IPS-18c (cell line): ENCODE measurements at regions not wholly inside any gene's neighbourhood (a gene's known extent, or its start where the extent isn't known, plus 50 kb on each side); places are given as distances from the start of the nearest gene placed in this dataset.
"Not testable (repeated sequence)": the region's sequence is repeated elsewhere in the genome, so short reads cannot be mapped to it uniquely, and the experiment has no call there.

ENCODE experiments used
- H3K4me3 ChIP-seq: 2 replicates; pipeline ENCODE4 v1.7.0; 2013; ENCODE audit warnings: low read depth, mild to moderate bottlenecking, low read length, moderate library complexity; ENCODE audit not compliant: insufficient read depth
- H3K9me3 ChIP-seq: one replicate; pipeline ENCODE4 v1.6.1; 2013; ENCODE audit warnings: mild to moderate bottlenecking, low read length, moderate library complexity; ENCODE audit not compliant: control insufficient read depth, insufficient read depth

DNA sequence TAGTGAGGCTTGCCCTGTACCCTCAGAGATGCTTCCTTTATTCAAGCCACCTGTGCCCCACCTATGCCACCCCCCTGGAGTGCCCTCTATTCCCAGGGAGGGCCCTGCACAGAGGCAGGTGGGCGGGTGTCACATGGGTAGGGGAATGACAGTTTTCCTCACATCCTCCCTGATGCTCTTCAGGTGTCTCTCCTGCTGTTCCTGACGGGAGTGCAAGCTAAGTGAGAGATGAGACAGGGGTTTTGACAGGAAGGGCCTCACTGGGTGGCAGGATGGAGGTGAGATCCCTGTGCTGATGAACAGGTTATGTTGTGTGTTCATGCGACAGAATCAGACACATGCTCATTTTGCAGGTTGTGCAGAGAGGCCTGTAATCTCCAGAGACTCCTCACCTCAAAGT, 164.1 kb upstream of the CHD6 start:
- no peaks in the 10 kb centered on the region for H3K9me3 ChIP-seq
- no peak overlapping the region for H3K4me3 ChIP-seq

GRCh38 chr20:41776421-41776820, 158.2 kb upstream of the CHD6 start:
- H3K4me3 ChIP-seq = no peak overlapping the region
- H3K9me3 ChIP-seq = no peaks in the 10 kb centered on the region

- H3K9me3 ChIP-seq = no peaks in the 10 kb centered on the region
- H3K4me3 ChIP-seq = no peak overlapping the region
Observed at GRCh38 chr20:41774291-41774690, 156.1 kb upstream of the CHD6 start.

GRCh38 chr20:41770965-41771364, 152.8 kb upstream of the CHD6 start:
- no peaks in the 10 kb centered on the region for H3K9me3 ChIP-seq

GRCh38 chr20:41770427-41770826, 152.2 kb upstream of the CHD6 start:
- H3K4me3 ChIP-seq = no peak overlapping the region
- H3K9me3 ChIP-seq = no peaks in the 10 kb centered on the region

More at GRCh38 chr20:41770965-41771364, 152.8 kb upstream of the CHD6 start:
- no peak overlapping the region for H3K4me3 ChIP-seq

DNA sequence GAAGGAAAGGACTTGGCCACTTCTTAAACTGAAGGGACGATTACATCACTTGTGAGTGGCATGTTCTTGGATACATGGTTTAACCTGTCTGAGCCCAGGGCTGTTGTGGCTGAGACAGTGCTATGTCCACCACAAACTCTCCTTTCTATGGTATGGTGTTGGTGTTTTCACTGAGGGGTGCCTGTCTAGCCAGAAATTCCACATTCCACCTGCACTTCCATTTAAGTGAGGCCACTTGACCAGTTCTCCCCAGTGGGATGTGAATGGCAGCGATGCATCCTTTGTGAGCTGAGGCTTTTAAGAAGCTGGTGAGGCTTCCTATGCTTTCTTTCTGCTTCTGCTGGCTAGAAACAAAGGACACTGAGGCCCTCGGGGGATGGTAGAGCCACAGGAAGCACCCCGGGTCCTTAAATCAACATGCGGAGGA, 151.4 kb upstream of the CHD6 start:
- Histone ChIP-seq H3K4me3 (no peak overlapping the region), H3K9me3 (no peaks in the 10 kb centered on the region)

- Histone ChIP-seq H3K9me3 (no peaks in the 10 kb centered on the region), H3K4me3 (no peak overlapping the region)
Observed at GRCh38 chr20:41750137-41750536, 132.0 kb upstream of the CHD6 start.

GRCh38 chr20:41748756-41749582, 130.8 kb upstream of the CHD6 start:
- Histone ChIP-seq H3K9me3 (no peaks in the 10 kb centered on the region), H3K4me3 (no peak overlapping the region)

GRCh38 chr20:41748051-41748450, 129.9 kb upstream of the CHD6 start:
- no peak overlapping the region for H3K4me3 ChIP-seq
- no peaks in the 10 kb centered on the region for H3K9me3 ChIP-seq

- H3K4me3 ChIP-seq = no peak overlapping the region
- no peaks in the 10 kb centered on the region for H3K9me3 ChIP-seq
Observed at GRCh38 chr20:41747226-41747625, 129.0 kb upstream of the CHD6 start.

DNA sequence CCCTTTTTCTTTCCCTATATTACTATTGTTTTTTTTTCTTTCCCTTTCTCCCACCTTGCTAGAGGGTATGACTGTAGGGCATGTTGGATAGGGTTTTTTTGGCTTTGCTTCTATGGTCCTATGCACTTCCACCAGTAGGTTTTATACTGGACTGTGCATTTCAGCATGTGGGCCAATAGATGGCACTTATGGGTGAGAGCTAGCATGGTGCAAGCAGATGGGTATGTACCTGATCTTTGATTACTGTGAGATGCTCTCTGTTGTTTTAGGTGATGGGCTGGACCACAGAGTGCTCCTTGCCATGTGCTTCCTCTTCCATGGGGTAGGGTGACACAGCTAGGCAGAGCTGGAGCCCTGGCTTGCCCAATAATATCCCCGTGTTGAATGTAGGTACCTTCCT, 128.5 kb upstream of the CHD6 start:
- no peaks in the 10 kb centered on the region for H3K9me3 ChIP-seq
- H3K4me3 ChIP-seq = no peak overlapping the region

- Histone ChIP-seq H3K9me3 (no peaks in the 10 kb centered on the region), H3K4me3 (no peak overlapping the region)
Observed at GRCh38 chr20:41738604-41739206, 120.5 kb upstream of the CHD6 start.

GRCh38 chr20:41735949-41736348, 117.8 kb upstream of the CHD6 start:
- H3K4me3 ChIP-seq = no peak overlapping the region
- H3K9me3 ChIP-seq = no peaks in the 10 kb centered on the region

DNA sequence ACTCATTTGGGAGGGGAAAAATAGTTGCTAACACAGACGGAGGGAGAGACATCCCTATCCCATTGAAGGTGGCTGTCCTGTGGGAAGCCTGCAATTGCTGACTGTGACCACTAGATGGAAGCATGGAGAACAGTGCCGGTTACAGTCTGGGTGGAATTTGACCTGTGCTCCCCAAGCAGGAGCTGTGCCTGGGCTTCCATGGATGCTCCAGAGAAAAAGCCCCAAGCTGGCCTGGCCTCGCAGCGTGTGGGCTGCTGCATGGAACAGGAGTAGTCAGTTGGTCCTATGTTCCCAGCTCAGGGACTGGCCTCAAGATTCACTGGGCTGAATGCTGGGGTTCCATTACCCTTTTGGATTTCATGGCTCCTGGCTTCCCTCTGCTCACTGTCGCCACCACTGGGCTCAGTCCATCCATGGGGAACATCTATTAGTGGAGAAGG, 116.3 kb upstream of the CHD6 start:
- Histone ChIP-seq H3K9me3 (no peaks in the 10 kb centered on the region), H3K4me3 (no peak overlapping the region)

- H3K9me3 ChIP-seq = no peaks in the 10 kb centered on the region
- H3K4me3 ChIP-seq = no peak overlapping the region
Observed at GRCh38 chr20:41733151-41733550, 115.0 kb upstream of the CHD6 start.

DNA sequence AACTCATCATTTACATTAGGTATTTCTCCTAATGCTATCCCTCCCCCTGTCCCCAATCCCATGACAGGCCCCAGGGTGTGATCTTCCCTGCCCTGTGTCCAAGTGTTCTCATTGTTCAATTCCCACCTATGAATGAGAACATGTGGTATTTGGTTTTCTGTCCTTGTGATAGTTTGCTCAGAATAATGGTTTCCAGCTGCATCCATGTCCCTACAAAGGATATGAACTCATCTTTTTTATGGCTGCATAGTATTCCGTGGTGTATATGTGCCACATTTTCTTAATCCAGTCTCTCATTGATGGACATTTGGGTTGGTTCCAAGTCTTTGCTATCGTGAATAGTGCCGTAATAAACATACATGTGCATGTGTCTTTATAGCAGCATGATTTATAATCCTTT, 113.0 kb upstream of the CHD6 start:
- not testable (repeated sequence) for H3K4me3 ChIP-seq, H3K9me3 ChIP-seq

- not testable (repeated sequence) for H3K4me3 ChIP-seq, H3K9me3 ChIP-seq
Observed at GRCh38 chr20:41727681-41728080, 109.5 kb upstream of the CHD6 start.

- Histone ChIP-seq H3K4me3 (no peak overlapping the region), H3K9me3 (peaks cover 2% of the 10 kb centered on the region)
Observed at GRCh38 chr20:41726727-41727126, 108.5 kb upstream of the CHD6 start.
